Brain microvascular endothelial cell (primary cell): ENCODE measurements at regions not wholly inside any gene's neighbourhood (a gene's known extent, or its start where the extent isn't known, plus 50 kb on each side); places are given as distances from the start of the nearest gene placed in this dataset.
"Not testable (repeated sequence)": the region's sequence is repeated elsewhere in the genome, so short reads cannot be mapped to it uniquely, and the experiment has no call there.

Experiments used
- DNase-seq: peaks from one replicate; pipeline ENCODE4 v3.0.0-alpha.2; 2020
- H3K27ac ChIP-seq: fragments of 250-450 bp; sonication (Bioruptor Pico); 2 replicates; pipeline ENCODE4 v1.5.1; 2020; ENCODE audit warnings: mild to moderate bottlenecking, moderate library complexity
- H3K27me3 ChIP-seq: fragments of 250-450 bp; sonication (Bioruptor Pico); replicated peaks from 2 replicates; pipeline ENCODE4 v1.5.1; 2020; ENCODE audit warnings: mild to moderate bottlenecking
- H3K36me3 ChIP-seq: fragments of 250-450 bp; sonication (Bioruptor Pico); replicated peaks from 2 replicates; pipeline ENCODE4 v1.5.1; 2020; ENCODE audit warnings: mild to moderate bottlenecking
- H3K4me3 ChIP-seq: 2 replicates; pipeline ENCODE4 v1.5.1; 2011; ENCODE audit warnings: low read depth, mild to moderate bottlenecking, control low read depth, low read length, moderate library complexity
- CTCF ChIP-seq: IDR thresholded peaks from 2 replicates; pipeline ENCODE4 v1.5.1; 2011; ENCODE audit warnings: low read depth, mild to moderate bottlenecking, moderate library complexity, low read length, control low read depth, inconsistent platforms; ENCODE audit errors: missing control alignments
- in situ Hi-C: cut with HindIII; loops from 2 replicates; pipeline ENCODE4 v1.10.0; 2017; ENCODE audit warnings: low sequenced_read_pairs, low pct_ligation_motif_present

GRCh38 chr16:29154088-29154487 is 169.2 kb downstream of the LAT start:
- Histone ChIP-seq H3K4me3 (no peak overlapping the region), H3K27ac (no peak overlapping the region), H3K27me3 (no peaks in the 10 kb centered on the region), H3K36me3 (no peaks in the 10 kb centered on the region)
- DNase-seq: no peak
- in situ Hi-C loops: no loop called here
- TF ChIP-seq CTCF: no peak

DNA sequence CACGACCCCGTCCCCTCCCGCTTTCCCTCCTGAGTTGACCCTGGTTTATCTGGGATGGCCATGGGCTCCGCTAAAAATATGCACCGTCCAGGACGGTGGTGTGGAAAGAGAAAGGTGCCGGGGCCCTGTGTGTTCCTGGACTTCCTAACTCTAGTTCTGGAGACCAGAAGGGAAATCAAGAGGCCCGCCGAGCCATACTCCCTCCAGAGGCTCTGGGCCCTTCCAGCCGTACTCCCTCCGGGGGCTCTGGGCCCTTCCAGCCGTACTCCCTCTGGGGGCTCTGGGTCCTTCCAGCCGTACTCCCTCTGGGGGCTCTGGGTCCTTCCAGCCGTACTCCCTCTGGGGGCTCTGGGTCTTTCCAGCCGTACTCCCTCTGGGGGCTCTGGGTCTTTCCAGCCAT is 168.5 kb downstream of the LAT start:
- H3K4me3 ChIP-seq, DNase-seq, H3K36me3 ChIP-seq, in situ Hi-C loops, H3K27ac ChIP-seq, H3K27me3 ChIP-seq: not testable (repeated sequence)

DNA sequence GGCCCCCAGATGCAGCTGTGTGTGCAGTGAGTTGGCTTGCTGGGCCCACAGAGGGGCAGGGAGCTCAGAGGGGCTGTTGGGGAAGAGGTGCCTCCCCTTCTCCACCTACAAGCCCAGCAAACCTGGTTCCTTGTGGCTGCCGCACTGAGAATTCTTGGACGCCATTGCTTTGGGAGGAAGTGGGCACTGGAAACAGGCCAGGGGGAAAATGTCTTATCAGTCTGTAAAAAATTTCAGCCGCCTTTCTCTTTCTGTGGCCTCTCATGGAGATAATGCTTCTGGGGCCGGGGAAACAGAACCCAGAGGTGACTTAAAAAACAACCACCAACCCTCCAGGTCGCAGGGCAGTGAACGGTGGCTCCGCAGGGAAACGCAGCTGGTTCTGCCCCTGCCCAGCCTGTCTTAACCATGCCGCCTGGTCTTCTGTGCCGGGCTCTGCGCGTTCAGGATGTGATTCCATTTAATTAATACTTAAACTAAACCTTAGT is 167.7 kb downstream of the LAT start:
- H3K27me3 ChIP-seq, H3K27ac ChIP-seq, H3K36me3 ChIP-seq, H3K4me3 ChIP-seq, DNase-seq, in situ Hi-C loops: not testable (repeated sequence)

DNA sequence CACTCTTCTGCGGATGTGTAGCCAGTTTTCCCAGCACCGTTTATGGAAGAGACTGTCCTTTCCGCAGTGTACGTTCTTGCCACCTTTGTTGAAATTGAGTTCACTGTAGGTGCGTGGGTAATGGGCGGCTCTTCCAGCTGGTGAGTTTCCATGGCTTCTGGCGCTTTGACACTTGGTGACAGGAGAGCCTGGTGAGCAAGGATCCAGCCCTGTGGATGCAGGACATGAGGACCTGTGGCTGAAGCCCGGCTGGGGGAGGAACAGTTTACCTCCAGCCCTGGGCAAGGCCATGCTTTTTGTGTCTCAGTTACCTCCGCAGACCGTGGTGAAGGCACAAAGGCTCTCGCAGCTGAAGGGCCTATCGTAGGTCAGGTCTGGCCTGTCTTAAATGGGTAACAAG is 166.5 kb downstream of the LAT start:
- Histone ChIP-seq H3K27ac (no peak overlapping the region), H3K27me3 (no peaks in the 10 kb centered on the region), H3K36me3 (no peaks in the 10 kb centered on the region), H3K4me3 (no peak overlapping the region)
- no peak for DNase-seq
- in situ Hi-C loops: no loop called here
- no peak for TF ChIP-seq CTCF

DNA sequence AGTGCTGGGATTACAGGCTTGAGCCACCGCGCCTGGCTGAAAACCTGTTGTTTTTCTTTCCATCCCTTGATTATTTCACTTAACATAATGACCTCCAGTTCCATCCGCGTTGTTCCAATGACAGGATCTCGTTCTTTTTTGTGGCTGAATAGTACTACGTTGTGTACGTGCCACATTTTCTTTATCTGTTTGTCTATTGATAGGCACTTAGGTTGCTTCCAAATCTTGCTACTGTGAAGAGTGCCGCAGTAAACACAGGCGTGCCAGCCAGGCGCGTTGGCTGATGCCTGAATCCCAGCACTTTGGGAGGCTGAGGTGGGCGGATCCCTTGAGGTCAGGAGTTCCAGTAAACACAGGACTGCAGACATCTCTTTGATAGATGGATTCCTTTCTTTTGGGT is 165.1 kb downstream of the LAT start:
- H3K27ac ChIP-seq, H3K27me3 ChIP-seq, H3K4me3 ChIP-seq, H3K36me3 ChIP-seq, in situ Hi-C loops, DNase-seq: not testable (repeated sequence)

DNA sequence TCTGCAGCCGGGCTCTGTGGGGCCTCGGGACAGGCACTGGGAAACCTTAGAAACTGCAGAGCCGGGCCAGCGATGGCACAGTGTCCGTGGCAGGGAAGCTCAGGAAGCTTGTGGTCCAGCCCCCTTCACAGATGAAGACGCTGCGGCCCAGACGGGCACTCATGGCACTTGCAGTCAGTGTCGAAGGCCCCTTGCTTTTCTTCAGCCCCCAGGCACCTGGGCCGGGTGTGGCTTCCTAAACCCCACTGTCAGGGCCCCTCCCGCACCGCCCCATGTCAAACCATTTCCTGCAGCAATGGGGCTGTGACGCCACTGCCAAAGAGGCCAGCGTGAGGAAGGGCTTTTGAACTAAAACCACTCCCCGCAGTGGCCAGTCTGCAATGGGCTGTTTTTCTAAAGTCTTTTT is 164.0 kb downstream of the LAT start:
- DNase-seq: no peak
- H3K27ac ChIP-seq: no peak overlapping the region
- no peak for TF ChIP-seq CTCF
- no peaks in the 10 kb centered on the region for H3K36me3 ChIP-seq
- no peak overlapping the region for H3K4me3 ChIP-seq
- H3K27me3 ChIP-seq: no peaks in the 10 kb centered on the region
- in situ Hi-C loops: no loop called here

- no peak for TF ChIP-seq CTCF
- Histone ChIP-seq H3K27me3 (no peaks in the 10 kb centered on the region), H3K4me3 (no peak overlapping the region), H3K36me3 (no peaks in the 10 kb centered on the region), H3K27ac (no peak overlapping the region)
- no peak for DNase-seq
- in situ Hi-C loops: no loop called here
Measured at GRCh38 chr16:29148131-29148691, 163.4 kb downstream of the LAT start.

DNA sequence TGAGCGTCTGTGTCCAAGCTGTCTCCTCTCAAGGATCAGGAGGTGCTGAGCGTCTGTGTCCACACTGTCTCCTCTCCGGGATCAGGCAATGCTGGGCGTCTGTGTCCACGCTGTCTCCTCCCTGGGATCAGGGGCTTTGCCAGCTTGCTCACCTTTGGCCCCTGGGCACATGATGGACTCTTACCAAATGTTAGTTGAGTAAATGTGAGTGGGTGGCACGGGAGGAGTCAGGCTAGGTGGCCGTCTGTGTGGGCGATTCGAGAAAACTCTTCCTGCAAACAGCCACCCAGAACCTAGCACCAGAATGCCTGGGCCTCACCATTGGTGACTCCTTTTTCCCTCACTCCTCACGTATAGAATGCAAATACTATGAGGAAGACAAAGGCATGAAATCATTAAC is 162.9 kb downstream of the LAT start:
- H3K27me3 ChIP-seq, H3K4me3 ChIP-seq, in situ Hi-C loops, H3K36me3 ChIP-seq, H3K27ac ChIP-seq, DNase-seq: not testable (repeated sequence)

GRCh38 chr16:29146808-29147643 is 162.2 kb downstream of the LAT start:
- DNase-seq, H3K36me3 ChIP-seq, H3K27me3 ChIP-seq, H3K4me3 ChIP-seq, H3K27ac ChIP-seq, in situ Hi-C loops: not testable (repeated sequence)
